HG03571 (cell line): ENCODE measurements at regions not wholly inside any gene's neighbourhood (a gene's known extent, or its start where the extent isn't known, plus 50 kb on each side); places are given as distances from the start of the nearest gene placed in this dataset.
"Not testable (repeated sequence)": the region's sequence is repeated elsewhere in the genome, so short reads cannot be mapped to it uniquely, and the experiment has no call there.

Experiments used
- ATAC-seq: cut with Tn5 transposase; IDR thresholded peaks from one replicate; pipeline ENCODE4 v1.9.1; 2021; ENCODE audit not compliant: unreplicated experiment

DNA sequence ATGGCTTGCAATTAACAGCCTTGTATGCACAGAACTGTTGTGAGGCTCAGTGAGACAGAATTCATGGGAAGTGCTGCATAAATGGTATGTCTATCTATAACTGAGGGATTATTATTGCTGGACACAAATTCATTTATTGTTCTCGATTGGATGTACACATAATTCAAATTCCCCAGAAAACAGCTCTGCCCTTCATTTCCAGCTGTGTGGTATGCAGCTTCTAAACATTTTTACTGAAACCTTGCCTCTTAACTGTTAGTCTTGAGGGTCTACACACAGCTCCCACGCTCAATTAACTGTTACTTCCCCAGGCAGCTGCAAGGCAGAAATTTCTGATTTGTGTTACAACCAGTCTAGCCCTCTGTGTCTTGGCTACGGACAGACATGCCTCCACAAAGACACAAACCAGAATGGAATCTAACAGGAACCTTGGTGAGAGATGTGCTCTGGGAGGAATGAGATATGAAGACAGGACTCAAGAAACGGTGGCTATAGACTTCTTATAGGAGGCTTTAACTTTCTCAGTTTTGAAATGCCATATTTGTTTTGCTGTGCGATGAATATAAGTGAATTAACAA, 139.7 kb upstream of the TBL1XR1 start:
- ATAC-seq = no peak

DNA sequence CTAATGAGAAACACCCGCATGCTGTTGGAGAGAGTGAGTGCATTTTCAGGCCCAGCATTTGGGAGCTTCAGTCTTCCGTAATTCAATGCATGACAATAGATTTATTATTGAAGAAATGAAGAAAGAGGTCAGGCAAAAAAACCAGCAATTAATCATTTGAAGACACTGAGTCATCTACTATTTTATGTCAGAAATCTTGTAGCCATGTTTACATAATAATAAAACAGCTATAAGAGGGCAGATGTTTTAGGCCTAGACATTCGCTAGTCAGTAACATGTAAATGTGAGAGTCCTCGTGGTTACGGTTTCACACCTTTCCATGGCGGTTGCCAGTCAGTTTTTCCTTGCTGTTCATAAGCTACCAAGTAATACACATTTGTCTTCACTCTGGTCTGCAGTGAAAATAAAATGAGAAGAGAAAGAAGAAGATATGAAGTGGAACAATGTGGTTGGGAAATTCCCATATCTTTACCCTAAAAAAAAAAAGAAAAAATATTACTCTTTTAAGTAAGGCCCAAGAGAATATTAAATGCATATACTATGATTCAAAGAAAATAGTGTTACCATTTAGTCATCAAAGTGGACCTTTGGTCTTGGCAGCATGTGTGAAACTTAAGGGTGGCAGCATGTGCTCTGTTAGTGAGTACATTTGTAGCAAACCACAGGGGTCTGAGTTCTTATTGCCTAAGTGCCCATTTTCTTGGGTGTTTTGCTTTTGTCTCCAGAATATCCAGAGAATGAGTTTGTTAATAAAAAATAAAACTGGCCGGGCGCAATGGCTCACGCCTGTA, 140.5 kb upstream of the TBL1XR1 start:
- ATAC-seq = peak; percentile 76

DNA sequence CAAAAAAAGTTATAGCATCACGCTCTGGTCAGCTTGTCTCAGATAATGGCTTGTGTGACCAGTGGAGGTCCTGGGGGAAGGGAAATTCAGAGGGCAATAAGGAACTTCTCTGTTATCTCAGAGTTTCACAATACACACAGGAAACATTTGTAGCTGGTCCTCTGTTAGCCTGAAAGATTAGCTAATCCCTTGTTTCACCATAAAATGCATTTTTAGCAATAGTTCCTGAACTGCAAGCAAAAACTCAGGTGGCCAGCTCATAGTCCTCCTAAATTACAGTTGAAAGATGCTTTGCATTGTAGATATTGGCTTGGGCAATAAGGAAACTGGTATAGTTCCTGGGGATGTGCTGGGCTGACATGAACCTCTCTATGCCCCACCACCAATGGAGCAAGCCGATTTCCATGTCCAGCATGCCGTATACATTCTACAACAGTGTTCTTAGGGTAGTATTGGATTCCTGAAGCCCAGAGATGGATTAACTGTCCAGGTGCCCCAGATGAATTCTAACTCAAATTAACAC, 141.5 kb upstream of the TBL1XR1 start:
- ATAC-seq = peak; percentile 41

DNA sequence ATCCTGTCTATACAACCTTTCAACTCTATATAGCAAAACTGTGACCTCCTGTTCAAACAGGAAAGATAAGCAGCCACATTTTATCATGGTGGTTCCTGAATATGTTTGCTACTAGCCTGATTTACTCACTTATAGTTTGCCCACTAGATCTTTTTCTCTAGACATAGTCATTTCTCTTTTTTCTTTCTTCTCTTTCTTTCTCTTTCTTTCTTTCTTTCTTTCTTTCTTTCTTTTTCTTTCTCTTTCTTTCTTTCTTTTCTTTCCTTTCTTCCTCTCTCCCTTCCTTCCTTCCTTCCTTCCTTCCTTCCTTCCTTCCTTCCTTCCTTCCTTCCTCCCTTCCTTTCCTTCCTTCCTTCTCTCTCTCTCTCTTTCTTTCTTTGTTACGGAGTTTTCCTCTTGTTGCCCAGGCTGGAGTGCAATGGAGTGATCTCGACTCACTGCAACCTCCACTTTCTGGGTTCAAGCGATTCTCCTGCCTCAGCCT, 142.0 kb upstream of the TBL1XR1 start:
- ATAC-seq = peak; percentile 12

DNA sequence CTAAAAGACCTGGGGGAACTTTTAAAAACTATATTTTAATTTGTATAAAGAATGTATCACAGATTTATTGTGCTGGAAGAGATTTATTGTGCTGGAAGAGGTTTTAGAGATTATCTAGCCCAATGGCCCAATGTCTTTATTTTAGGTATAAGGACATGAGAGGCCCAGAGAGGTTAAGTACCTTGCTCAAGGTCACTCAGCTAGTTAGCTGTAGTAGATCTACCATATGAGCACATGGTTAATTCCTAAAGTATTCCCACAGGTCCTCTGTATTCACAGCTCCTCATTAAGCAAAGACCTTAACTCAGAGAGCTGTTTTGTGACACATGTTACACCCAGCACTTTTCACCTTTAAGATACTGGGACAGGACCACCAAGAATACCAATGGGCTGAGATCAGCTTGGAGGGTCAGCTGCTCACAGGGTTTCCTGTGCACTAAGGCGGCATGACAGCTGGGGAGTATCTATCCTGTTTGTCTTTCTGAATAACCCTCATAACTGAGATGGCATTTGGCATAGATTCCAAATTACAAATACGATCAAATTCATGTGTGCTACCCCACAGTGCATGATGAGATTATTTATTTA, 143.1 kb upstream of the TBL1XR1 start:
- no peak for ATAC-seq

DNA sequence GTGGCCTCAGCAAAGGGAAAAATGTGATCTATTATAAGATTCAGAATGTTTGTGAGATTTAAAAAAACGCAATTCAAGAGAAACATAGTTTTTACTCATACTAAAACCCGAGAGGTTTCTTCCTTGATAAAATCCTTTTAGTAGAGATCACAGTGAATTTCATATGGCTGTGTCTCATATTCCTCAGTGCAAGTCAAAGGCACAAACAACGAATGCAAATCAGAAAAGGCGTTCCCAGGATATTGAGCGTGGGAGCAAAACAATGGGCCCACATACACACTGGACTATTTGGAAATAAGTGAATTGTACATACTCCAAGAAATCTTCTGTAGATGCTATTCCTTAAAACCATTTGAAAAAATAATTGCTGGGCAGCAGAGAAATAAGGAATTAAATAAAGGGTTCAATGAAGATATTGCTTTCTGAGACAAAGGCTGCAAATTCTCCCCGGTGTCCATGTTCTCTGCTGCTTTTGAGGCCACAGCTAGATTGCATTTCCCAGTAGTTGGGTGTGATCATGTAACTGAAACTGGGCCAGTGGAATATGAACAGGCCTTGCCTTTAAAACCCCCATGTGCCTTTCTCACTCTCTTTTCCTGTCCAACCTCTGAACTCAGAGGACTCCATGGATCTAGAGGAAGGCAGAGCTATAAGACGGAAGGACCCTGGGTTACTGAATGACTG, 144.6 kb upstream of the TBL1XR1 start:
- no peak for ATAC-seq

DNA sequence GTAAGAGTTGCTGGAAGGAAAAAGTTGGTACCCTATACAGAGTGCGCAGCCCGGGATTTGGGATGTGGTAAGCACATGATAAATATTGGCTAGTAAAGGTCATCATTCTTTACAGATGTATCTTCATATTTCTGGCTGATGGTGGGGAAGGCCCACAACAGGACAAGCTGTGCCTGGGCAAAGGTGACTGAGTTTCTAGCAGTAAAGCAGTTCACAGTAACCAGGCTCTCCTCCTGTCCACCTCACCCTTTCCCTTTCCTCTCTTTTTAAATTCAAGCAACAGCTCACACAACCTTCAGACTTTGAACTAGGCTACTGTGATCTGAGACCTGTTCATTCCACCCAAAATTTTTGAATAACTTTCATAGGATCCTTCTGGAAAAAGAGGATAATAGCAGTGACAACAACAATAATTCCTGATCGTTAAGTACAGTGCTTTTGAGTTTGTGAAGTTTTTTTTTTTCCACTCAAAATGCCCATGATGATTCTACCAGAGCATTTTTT, 145.9 kb upstream of the TBL1XR1 start:
- no peak for ATAC-seq

DNA sequence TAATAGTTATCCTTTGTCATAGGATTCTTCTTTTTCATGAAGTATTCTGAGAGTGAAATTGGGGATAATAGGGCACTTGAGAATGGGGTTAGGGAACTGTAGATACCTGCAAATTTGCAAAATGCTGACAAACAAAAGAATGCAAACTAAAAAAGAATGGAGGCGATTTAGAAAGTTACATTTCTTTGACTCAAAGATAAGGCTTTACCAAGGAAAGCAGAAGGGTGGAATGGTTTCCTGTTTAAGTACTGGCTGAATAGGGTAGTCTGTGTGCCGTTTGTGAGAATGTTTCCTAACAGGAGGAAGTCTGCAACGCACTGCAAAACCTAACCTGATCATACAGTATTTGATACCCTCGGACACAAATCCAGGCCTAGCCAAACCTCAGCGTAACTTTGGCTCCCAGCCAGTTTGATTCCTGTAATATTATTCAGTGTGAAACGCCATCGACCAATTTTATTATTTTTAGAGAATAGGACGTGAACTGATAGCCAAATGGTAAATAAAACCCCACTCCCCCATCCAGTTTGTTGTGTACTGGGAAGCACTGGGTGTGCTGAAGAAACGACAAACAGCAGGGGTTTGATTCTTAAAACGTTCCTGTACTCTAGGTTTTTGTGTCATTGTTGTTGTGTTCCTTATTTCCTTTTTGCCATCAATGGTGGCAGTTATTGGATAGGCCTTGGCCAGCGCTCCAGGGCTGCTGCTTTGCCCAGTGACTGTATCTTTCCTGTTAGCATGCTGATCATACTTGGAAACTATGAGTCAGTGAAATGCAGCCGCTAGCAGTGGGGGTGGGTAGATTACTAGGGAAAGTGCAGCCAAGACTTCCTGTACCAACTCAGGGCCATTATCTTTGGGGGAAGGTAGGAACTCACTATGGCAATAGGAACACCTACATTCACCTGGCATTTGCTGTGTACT, 148.0 kb upstream of the TBL1XR1 start:
- ATAC-seq = peak; percentile 76

DNA sequence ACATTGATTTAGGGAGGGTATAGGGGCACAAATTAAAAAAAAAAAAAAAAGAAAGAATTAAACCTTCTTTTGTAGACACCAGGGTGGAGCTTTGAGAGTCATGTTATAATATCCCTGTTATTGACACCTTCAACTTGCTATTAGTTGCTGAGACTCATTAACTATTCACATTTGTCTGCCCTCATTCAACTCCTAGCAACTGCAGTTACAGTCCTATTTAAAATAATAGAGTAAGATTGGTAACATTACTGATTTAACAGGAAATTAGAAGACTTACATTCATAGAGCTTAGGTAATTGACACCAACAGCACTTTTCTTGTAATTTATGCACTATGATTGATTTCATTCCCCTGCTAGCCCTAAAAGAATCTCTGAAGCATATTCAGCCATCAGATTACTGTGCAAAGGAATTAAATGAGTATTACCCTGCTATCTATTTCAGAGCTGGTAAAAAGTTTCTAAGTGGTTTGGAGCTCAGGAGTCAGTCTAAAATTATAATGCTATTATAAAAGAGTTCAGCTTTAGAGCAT, 148.8 kb upstream of the TBL1XR1 start:
- peak; percentile 9 for ATAC-seq

DNA sequence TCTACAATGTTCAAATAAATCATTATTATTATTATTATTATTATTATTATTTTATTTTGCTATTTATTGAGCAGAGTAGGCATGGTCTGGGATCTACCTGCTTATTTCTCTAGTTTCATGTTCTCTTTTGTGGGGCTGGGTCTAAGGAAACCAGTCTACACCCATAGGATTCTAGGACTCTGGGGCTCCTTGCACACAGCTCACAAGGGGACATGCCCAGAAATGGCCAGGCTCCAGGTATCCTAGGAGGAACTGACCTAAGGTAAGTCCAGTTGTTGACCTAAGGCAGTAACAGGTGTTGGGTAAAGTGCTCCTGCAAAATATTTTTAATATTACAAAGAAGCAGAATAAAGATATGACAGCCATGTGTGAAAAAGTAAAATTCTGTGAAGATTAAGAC, 149.6 kb upstream of the TBL1XR1 start:
- ATAC-seq = no peak

DNA sequence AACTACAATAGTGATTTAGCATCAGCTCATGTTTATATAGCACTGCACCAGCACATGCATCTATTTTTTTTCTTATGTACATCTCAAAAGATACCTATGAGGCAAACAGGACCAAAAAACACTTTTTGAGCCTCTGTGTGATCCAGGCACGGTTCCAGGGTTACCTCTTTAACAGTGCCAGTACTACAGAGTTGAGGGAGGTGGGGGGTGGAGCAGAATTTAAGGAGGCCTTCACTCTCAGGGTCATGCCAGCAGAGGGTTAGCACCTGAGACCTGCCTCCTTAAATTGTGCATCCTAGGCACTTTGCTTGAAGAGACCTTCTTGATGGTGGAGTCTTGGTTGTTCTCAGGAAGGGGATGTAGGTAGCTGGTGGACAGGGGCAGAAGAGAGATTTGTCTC, 150.3 kb upstream of the TBL1XR1 start:
- ATAC-seq = no peak

DNA sequence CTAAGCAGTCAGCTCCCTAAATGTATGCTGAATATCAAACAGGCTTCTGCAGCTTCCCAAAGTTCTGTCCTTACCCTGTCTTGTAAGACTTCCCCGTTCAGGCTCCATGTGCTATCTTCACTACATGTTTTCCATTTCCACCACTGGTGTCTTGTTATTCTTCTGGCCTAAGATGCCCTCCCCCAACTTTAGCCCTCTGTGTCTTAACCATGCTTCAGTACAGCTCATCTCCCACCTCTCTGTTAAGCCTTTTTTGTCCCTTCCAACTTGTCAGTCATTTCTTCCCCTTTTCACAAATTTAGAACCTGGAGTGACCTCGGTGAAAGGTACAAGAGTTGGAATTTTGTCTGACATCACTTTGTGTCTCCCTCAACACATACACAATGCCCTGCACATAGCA, 151.7 kb upstream of the TBL1XR1 start:
- ATAC-seq = no peak

DNA sequence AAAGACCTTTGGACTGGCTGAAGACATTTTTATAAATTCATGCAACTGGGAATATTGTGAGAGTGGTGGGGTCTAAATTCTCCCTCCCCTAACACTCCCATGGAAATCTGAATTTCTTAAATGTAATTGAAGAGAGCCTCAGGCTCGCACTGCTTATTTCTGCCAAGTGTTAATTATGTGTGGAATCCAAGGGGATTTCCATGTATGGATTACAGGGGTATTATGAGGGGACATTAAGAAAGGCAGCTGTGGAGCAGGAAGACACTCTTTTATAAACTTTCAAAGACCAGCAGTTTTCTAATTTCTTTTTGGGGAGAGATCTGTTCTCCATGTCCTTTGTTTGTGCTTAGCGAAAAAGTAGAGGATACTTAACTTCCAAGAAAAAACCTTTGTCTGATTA, 152.1 kb upstream of the TBL1XR1 start:
- no peak for ATAC-seq

DNA sequence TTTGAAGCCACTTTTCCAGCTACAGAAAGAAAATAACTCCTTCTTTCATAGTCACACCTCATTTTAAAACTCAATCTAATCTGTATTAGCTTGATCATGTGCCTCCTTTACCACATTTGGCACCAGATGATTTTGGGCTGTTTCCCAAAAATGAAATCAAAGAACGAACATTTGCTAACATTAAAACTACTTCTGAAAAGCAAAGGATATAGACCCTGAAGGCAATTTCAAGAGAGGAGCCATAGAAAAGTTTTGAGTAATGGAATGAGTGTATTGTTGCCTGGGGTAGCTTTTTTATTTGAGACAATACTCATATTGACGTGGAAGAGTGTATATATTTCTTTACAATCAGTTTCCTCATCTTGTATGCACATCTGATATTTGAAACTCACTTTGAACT, 152.8 kb upstream of the TBL1XR1 start:
- no peak for ATAC-seq

DNA sequence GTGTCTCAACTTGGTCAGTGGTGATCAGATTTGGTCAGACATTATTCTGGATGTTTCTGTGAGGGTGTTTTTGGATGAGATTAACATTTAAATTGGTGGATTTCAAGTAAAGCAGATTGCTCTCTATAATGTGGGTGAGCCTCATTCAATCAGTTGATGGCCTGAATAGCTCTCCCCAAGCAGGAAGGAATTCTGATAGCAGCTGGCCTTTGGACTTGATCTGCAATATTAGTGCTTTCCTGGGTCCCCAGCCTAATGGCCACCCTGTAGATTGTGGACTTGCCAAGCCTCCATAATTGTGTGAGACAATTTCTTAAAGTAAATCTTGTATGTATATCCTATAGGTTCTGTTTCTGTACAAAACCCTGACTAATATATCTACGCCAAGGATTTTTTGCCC, 153.9 kb upstream of the TBL1XR1 start:
- ATAC-seq = no peak

DNA sequence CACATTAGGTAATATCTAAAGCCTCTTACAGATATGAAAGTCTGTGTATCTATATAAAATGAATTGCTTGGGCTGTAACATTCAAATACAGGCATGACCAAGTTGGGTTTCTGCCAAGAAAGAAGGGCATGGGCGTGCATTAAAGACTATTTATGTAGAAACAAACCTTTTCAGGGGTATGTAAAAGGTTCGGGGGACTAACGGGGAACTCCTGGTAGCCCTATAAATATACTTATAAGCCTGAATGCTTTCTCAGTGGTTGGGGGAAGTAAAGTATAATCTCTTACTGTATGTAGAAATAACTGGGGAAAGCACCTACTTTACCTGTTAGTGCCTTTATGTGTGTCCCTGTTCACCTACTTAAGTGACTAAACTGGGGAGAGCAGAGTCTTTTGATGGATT, 154.5 kb upstream of the TBL1XR1 start:
- peak; percentile 99 for ATAC-seq

DNA sequence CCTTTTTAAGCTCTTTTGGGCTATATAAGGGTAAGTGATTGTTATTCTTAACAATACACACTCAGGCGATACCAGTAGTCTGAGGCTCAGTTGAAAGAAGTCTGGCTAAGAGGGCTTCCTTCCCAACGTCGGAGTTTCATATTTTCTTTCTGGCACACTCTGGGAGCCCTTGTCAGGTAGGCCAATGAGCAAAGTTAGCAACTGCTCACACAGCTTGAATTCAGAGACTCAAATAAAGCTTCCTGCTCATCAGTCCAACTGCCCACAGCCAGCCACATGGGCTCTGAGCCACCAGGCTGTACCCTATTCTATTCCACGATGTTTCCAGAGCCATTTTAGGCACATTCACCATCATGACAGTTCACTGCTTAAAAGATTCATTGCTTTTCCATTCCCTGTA, 155.1 kb upstream of the TBL1XR1 start:
- no peak for ATAC-seq

DNA sequence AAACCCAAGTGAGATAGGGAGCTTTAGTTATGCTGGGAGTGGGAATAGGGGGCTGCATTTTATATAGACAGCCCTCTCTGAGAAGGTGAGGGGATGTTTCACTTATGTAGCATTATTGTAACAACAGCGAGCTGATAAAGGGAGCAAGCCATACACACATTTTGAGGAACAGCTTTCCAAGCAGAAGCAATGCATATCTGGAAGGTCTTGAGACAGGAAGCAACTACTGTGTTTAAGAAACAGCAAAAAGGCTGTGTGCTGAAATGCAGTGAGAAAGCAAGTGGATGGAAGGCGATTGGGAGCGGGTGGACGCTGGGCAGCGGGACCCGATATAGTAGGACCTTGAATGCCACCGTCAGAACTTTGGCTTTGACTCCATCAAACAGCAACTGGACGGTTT, 155.9 kb upstream of the TBL1XR1 start:
- no peak for ATAC-seq

DNA sequence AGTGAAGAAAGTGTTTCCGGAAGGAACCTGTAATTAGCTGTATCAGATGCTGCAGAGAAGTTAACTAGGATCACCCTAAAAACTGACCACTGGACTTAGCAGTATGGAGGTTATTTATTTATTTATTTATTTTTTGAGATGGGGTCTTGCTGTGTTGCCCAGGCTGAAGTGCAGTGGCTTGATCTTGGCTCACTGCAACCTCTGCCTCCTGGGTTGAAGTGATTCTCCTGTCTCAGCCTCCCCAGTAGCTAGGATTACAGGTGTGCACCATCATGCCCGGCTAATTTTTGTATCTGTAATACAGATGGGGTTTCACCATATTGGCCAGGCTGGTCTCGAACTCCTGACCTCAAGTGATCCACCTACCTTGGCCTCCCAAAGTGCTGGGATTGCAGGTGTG, 156.6 kb upstream of the TBL1XR1 start:
- ATAC-seq = not testable (repeated sequence)

DNA sequence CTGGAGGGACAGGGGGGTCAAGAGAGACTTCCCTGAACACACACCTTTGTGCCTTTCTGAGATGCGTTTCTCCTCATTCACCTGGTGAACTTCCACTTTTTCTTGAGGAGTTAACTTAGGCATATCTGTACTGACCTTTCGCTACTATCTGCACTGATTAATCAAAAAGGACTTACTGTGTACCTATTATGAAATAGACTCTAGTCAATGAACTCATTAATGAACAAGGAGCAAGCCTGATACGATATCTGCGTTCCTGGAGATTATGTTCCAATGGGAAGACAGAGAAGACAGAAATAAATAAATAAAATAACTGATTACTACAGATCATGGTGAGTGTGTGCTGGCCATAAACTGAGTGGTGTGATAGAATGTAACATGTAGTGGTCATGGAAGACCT, 157.2 kb upstream of the TBL1XR1 start:
- no peak for ATAC-seq
